IMR-90 (cell line): ENCODE measurements at regions not wholly inside any gene's neighbourhood (a gene's known extent, or its start where the extent isn't known, plus 50 kb on each side); places are given as distances from the start of the nearest gene placed in this dataset.

Source experiments
- ATAC-seq: fragments of 200-7000 bp; cut with Tn5 transposase; 2 replicates; pipeline ENCODE4 v1.9.1; 2020; ENCODE audit warnings: low read depth, mild to moderate bottlenecking, moderate library complexity
- BruUV-seq: library from RNA; stranded (reverse); fragments of 400-500 nt; replicated peaks from 2 replicates; lab custom pipeline; 2021; lab: Mats Ljungman, UMichigan
- CTCF ChIA-PET: fragments of 300-600 bp; formaldehyde crosslinking; extraction: SDS; loops from one replicate; lab custom pipeline; 2021; ENCODE audit warnings: antibody characterized with exemption; lab: Yijun Ruan, JAX
- POLR2A ChIA-PET: fragments of 300-600 bp; sonication (Branson Sonifier 250); formaldehyde crosslinking; loops from one replicate; lab custom pipeline; 2022; ENCODE audit warnings: antibody characterized with exemption; ENCODE audit not compliant: unreplicated experiment; lab: Charles Lee
- DNase-seq: peaks from one replicate; pipeline ENCODE4 v3.0.0; 2013
- H2AFZ ChIP-seq: replicated peaks from 2 replicates; pipeline ENCODE3; 2013; ENCODE audit warnings: low read length, mild to moderate bottlenecking; ENCODE audit not compliant: poor library complexity
- H2AK5ac ChIP-seq: 2 replicates; pipeline ENCODE4 v1.6.1; 2013; ENCODE audit warnings: low read depth, low read length, inconsistent platforms
- H2AK9ac ChIP-seq: replicated peaks from 2 replicates; pipeline ENCODE3; 2013; ENCODE audit warnings: mild to moderate bottlenecking, low read depth, low read length, moderate library complexity; ENCODE audit not compliant: poor library complexity
- H2BK120ac ChIP-seq: 2 replicates; pipeline ENCODE4 v1.6.1; 2013; ENCODE audit warnings: low read depth, low read length, inconsistent platforms
- H2BK15ac ChIP-seq: 3 replicates; pipeline ENCODE4 v1.6.1; 2013; ENCODE audit warnings: low read depth, low read length, inconsistent platforms
- H2BK20ac ChIP-seq: 2 replicates; pipeline ENCODE4 v1.6.1; 2013; ENCODE audit warnings: low read depth, mild to moderate bottlenecking, inconsistent platforms, low read length, moderate library complexity
- H2BK5ac ChIP-seq: 2 replicates; pipeline ENCODE4 v1.6.1; 2013; ENCODE audit warnings: mild to moderate bottlenecking, low read depth, low read length, inconsistent platforms; ENCODE audit not compliant: poor library complexity, severe bottlenecking
- H3K14ac ChIP-seq: replicated peaks from 2 replicates; pipeline ENCODE4 v1.6.1; 2013; ENCODE audit warnings: low read depth, low read length, inconsistent platforms
- H3K18ac ChIP-seq: 2 replicates; pipeline ENCODE4 v1.6.1; 2013; ENCODE audit warnings: low read depth, low read length, control low read depth
- H3K23ac ChIP-seq: 2 replicates; pipeline ENCODE4 v1.6.1; 2013; ENCODE audit warnings: low read depth, low read length, inconsistent platforms
- H3K27ac ChIP-seq: 2 replicates; pipeline ENCODE4 v1.5.1; 2013; ENCODE audit warnings: mild to moderate bottlenecking, control low read depth, low read length; ENCODE audit not compliant: insufficient read depth
- H3K27me3 ChIP-seq: 2 replicates; pipeline ENCODE4 v1.6.1; 2013; ENCODE audit warnings: low read length; ENCODE audit not compliant: control insufficient read depth, insufficient read depth
- H3K36me3 ChIP-seq: 2 replicates; pipeline ENCODE4 v1.6.1; 2013; ENCODE audit warnings: low read length, mixed read lengths; ENCODE audit not compliant: control insufficient read depth, insufficient read depth
- H3K4ac ChIP-seq: 2 replicates; pipeline ENCODE4 v1.6.1; 2013; ENCODE audit warnings: low read depth, low read length, inconsistent platforms
- H3K4me1 ChIP-seq: 2 replicates; pipeline ENCODE4 v1.6.1; 2013; ENCODE audit warnings: low read length, mixed read lengths; ENCODE audit not compliant: control insufficient read depth, insufficient read depth
- H3K4me2 ChIP-seq: 2 replicates; pipeline ENCODE4 v1.6.1; 2013; ENCODE audit warnings: low read depth, mild to moderate bottlenecking, control low read depth, low read length, moderate library complexity
- H3K4me3 ChIP-seq: 2 replicates; pipeline ENCODE4 v1.5.1; 2013; ENCODE audit warnings: low read depth, mild to moderate bottlenecking, control low read depth, low read length, moderate library complexity; ENCODE audit not compliant: insufficient read depth
- H3K56ac ChIP-seq: 2 replicates; pipeline ENCODE4 v1.6.1; 2013; ENCODE audit warnings: low read length, inconsistent platforms; ENCODE audit not compliant: insufficient read depth; ENCODE audit errors: extremely low read depth
- H3K79me1 ChIP-seq, 2 experiments: 2 replicates each; pipeline ENCODE4 v1.6.1; 2013; ENCODE audit warnings: low read length in 2 of 2, inconsistent platforms in 1 of 2, low read depth in 1 of 2
- H3K9ac ChIP-seq: 2 replicates; pipeline ENCODE4 v1.6.1; 2013; ENCODE audit warnings: low read depth, low read length, control low read depth
- H3K9me1 ChIP-seq: 2 replicates; pipeline ENCODE4 v1.6.1; 2013; ENCODE audit warnings: low read length, inconsistent platforms; ENCODE audit not compliant: insufficient read depth
- H3K9me3 ChIP-seq: 2 replicates; pipeline ENCODE4 v1.6.1; 2013; ENCODE audit warnings: low read length; ENCODE audit not compliant: control insufficient read depth, insufficient read depth
- H4K20me1 ChIP-seq: 2 replicates; pipeline ENCODE4 v1.6.1; 2013; ENCODE audit warnings: low read length, inconsistent platforms; ENCODE audit not compliant: insufficient read depth
- H4K5ac ChIP-seq: 2 replicates; pipeline ENCODE4 v1.6.1; 2013; ENCODE audit warnings: mild to moderate bottlenecking, low read depth, low read length, control low read depth
- H4K8ac ChIP-seq, 2 experiments: 2 replicates each; pipeline ENCODE4 v1.6.1; 2013; ENCODE audit warnings: low read depth in 2 of 2, low read length in 2 of 2, control low read depth in 1 of 2, inconsistent platforms in 1 of 2
- H4K91ac ChIP-seq: 2 replicates; pipeline ENCODE4 v1.6.1; 2013; ENCODE audit warnings: low read depth, low read length, inconsistent platforms; ENCODE audit not compliant: insufficient read depth
- SMC3 ChIP-seq: fragments of 150-350 bp; IDR thresholded peaks from 2 replicates; pipeline ENCODE4 v1.6.1; 2016; ENCODE audit warnings: low read depth, mild to moderate bottlenecking, antibody characterized with exemption, low read length, moderate library complexity
- WGBS, 2 experiments: methylation state at CpG; one replicate each; pipeline versions ENCODE4 v1.1.5 to v1.1.7; 2013; ENCODE audit warnings: missing lambda C conversion rate in 2 of 2; ENCODE audit not compliant: insufficient read length in 1 of 2; ENCODE audit errors: extremely low coverage in 2 of 2; 5-methylcytosine and 5-hydroxymethylcytosine counted together
- dilution Hi-C: fragments of 300-500 bp; cut with HindIII; formaldehyde crosslinking; loops from one replicate; pipeline ENCODE4 v1.14.3; 2018; ENCODE audit warnings: low sequenced_read_pairs; ENCODE audit not compliant: unreplicated experiment
- in situ Hi-C: fragments of 300-500 bp; cut with MboI; formaldehyde crosslinking; loops from 3 replicates; pipeline ENCODE4 v1.14.3; 2019; ENCODE audit warnings: low sequenced_read_pairs, inconsistent platforms, mixed read lengths
- intact Hi-C: fragments of 100-400 bp; cut with micrococcal nuclease; formaldehyde crosslinking; loops from 2 replicates; pipeline ENCODE4 v1.10.0; 2022
- TF ChIP-seq, protein P1 (sequence below): conservative IDR thresholded peaks from 2 replicates; pipeline ENCODE4 v1.5.1; 2012; ENCODE audit warnings: mild to moderate bottlenecking, low read depth, low read length, improper control_type of control experiment

DNA sequence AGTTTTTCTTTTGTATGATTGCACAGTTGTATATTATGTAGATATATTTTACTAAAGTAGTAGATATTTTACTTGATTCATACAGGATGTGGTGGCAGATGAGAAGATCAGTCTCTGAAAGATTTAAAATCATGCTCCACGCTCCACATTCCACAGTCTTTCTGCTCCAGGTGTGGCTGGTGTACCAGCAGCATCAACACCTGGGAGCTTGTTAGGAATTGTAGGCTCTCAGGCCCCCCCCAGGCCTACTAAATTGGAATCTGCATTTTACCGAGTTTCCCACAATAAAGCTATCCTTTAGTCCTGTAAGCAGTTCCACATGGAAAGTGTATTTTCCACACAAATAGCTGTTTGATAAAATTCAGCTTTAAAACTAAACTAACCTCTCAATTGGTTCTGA lies 537.4 kb downstream of the BCKDHB start:
- no peaks in the 10 kb centered on the region for H3K9me1 ChIP-seq
- no TSS peak for BruUV-seq
- in situ Hi-C loops = no loop called here
- H2BK120ac ChIP-seq = no peak overlapping the region
- H3K9ac ChIP-seq = no peak overlapping the region
- H3K4me3 ChIP-seq = no peak overlapping the region
- DNase-seq (no peak), ATAC-seq (no peak)
- H4K5ac ChIP-seq = no peak overlapping the region
- no peak overlapping the region; a peak in 1 of 4 replicates for H4K8ac ChIP-seq
- H2BK15ac ChIP-seq = no peak overlapping the region
- no peak overlapping the region for H2AK5ac ChIP-seq
- no peak overlapping the region for H2BK20ac ChIP-seq
- H2AFZ ChIP-seq = no peak overlapping the region
- no peak overlapping the region for H2AK9ac ChIP-seq
- intact Hi-C loops = no loop called here
- H3K56ac ChIP-seq = no peak overlapping the region
- no peak overlapping the region for H3K23ac ChIP-seq
- H4K91ac ChIP-seq = no peak overlapping the region; the same call in 1 of the 2 replicates
- H2BK5ac ChIP-seq = no peak overlapping the region
- no peak overlapping the region for H3K4ac ChIP-seq
- no peak overlapping the region for H3K27ac ChIP-seq
- H4K20me1 ChIP-seq = no peaks in the 10 kb centered on the region
- CTCF ChIA-PET = interaction anchor here (1.3 kb wide), 1 partner anchor 22 kb away, joined by 3 read pairs; no protein-coding TSS in a partner anchor
- WGBS, 2 experiments = 80% methylated on average over 1 of the region's 2 CpGs; no CpG with 5 or more reads in 1 of the 2 experiments
- H3K27me3 ChIP-seq = no peaks in the 10 kb centered on the region
- H3K18ac ChIP-seq = no peak overlapping the region
- peaks cover 9% of the 10 kb centered on the region; the same call in 1 of the 2 replicates for H3K4me1 ChIP-seq
- TF ChIP-seq, protein P1, sequence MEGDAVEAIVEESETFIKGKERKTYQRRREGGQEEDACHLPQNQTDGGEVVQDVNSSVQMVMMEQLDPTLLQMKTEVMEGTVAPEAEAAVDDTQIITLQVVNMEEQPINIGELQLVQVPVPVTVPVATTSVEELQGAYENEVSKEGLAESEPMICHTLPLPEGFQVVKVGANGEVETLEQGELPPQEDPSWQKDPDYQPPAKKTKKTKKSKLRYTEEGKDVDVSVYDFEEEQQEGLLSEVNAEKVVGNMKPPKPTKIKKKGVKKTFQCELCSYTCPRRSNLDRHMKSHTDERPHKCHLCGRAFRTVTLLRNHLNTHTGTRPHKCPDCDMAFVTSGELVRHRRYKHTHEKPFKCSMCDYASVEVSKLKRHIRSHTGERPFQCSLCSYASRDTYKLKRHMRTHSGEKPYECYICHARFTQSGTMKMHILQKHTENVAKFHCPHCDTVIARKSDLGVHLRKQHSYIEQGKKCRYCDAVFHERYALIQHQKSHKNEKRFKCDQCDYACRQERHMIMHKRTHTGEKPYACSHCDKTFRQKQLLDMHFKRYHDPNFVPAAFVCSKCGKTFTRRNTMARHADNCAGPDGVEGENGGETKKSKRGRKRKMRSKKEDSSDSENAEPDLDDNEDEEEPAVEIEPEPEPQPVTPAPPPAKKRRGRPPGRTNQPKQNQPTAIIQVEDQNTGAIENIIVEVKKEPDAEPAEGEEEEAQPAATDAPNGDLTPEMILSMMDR = no peak
- no peak for TF ChIP-seq SMC3
- no peaks in the 10 kb centered on the region for H3K36me3 ChIP-seq
- H3K14ac ChIP-seq = no peak overlapping the region
- no peaks in the 10 kb centered on the region for H3K79me1 ChIP-seq
- H3K9me3 ChIP-seq = no peaks in the 10 kb centered on the region
- POLR2A ChIA-PET = no interaction called here
- dilution Hi-C loops = no loop called here
- no peak overlapping the region for H3K4me2 ChIP-seq
